Frontal cortex (tissue), 3 donors: ENCODE measurements at regions not wholly inside any gene's neighbourhood (a gene's known extent, or its start where the extent isn't known, plus 50 kb on each side); places are given as distances from the start of the nearest gene placed in this dataset.
"Not testable (repeated sequence)": the region's sequence is repeated elsewhere in the genome, so short reads cannot be mapped to it uniquely, and the experiment has no call there.

Source experiments
- DNase-seq, 2 donors: peaks; one replicate each; pipeline ENCODE4 v3.0.0; 2012; ENCODE audit warnings: low spot score in 2 of 2
- FAIRE-seq: peaks from 2 replicates; lab custom pipeline; 2012; peaks lifted over from hg19 to GRCh38; lab: Jason Lieb, UNC
- donor health status: control.
- donor health status: control.
- donor health status: control.

DNA sequence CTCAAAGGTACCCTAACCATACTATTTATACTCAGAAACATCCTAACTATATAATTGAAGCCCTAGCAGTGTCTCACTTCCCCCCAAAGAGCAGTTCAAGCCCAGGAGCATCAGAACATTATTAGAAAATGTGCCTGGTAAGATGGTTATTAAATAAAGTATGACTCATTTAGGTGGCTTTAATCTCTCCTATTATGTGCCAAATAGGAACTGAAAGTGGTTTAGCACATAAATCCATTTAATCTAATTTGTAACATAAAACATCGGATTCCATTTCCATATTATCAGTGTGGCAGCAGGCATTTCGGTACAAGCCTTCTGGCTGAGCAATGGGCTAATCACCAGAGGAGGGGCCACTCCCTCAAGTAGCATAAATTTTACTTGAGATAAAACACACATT lies 395.2 kb upstream of the TMTC1 start:
- FAIRE-seq (no peak), DNase-seq (no peak)

DNA sequence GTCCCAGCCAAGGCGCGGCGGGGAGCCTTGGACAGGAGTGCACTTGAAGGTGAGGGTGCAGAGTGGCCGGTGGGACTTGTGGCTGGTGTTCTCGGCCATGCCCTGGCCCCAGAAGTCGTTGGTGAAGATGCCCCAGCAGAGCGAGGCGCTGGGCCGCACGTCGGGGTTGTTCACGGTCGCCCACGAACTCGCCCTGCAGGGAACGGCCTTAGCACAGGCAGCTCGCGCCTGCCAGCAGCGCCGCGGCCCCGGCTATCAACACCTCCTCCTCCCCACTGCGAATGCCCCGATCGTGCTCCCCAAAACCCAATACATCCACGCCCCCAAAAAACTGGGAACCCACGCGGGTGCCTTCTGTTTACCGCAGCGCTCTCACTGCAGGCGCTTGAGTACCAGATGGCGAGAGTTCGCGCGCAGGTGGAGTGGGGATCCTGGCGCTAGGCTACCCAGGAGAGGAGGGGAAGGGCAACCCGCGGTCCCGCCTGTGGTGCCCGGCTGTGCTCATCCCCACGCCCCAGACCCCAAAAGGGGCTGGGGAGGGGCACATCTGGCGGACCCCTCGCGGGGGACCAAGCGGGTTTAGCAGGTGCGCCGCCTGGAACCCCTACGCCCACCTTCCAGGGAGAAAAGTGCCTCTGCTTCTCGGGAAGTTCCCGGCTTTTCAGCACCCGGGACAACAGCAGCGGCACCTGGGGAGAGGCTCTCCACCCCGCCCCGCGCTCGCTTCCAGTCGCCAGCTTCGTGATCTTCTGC lies 386.3 kb upstream of the TMTC1 start:
- no peak for FAIRE-seq

DNA sequence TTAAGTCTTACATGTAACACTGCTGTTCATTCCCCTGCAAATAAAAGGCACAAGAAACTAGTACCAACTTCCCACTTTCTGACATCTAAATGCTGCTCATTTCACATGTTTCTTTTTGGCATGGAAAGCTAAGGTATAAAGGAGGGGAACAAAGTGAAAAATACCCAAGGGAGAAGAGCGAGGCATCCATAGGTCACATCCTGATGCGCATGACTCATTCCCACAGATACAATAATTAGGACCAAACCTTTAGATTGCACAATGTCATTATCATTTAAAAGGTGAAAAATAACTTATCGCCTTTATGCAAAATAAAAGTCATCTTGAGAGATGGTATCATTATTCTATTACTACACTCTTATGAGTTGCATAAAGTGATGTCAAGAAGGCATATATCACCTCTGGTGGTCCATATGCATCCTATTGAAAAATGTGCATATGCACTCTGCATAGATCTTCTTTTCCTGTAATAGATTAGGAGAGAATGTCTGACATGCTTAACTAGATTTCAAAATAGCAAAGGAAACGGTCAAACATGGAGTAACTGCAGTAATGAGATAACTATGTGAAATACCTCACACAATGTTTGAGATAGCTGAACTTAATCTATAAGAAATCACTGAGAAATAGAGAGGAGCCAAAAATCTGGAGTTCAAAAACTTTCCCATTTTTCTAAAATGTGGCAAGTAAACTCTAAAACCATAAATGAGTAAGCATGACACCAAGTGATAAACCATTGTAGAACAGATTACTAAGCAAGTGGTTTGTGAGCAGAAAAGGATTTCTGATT lies 382.5 kb upstream of the TMTC1 start:
- FAIRE-seq (no peak), DNase-seq (no peak)

More for the DNA sequence above, 386.3 kb upstream of the TMTC1 start:
- no peak for DNase-seq

DNA sequence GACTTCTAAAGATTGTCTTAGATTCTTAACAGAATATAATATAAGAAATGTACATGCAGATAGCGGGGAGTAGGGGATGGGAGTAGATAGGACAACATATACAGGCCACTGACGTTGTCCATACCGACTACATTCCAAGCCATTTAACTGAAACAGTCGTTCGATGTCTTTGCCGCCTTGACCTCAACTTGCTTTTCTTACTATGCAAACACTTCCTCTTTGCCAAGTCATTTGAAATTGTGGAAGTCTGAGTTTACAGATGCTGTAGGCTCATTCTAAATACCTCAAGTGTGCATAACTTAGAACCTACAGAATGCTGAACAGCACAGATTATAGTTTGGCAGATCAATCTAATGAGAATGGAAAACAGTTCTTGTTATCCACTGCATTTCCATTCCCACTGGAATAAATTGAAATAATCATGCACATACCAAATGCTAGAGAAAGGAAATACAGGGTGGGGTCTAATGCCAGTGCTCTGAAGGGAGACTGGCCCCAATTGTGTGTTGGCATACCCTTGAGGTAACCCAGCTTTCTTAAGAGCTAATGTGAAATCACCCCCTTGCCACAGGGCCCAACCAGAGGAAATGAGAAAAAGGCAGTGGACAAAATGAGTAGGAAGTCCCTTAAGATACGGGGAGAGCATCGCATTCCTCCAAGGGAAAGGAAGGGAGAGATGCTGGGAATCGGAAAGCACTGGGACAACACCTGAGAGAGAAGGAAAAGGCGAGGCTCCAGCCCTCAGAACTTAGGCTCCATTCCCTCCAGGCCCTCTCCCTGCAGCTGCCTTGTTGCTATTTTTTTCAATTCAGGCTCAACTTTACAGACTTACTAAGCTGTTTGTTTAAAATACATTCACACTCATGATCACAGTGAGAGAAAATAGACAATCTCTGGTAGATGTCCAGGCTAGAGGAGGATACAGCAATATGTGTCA lies 380.9 kb upstream of the TMTC1 start:
- no peak for DNase-seq
- no peak for FAIRE-seq

DNA sequence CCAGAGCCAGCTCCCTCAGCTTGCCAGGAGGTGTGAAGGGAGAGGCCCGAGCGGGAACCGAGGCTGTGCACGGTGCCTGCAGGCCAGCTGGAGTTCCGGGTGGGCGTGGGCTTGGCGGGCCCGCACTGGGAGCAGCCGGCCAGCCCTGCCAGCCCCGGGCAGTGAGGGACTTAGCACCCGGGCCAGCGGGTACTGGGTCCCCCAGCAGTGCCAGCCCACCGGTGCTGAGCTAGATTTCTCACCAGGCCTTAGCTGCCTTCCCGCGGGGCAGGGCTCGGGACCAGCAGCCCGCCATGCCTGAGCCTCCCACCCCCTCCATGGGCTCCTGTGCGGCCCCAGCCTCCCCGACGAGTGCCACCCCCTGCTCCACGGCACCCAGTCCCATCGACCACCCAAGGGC lies 373.1 kb upstream of the TMTC1 start:
- not testable (repeated sequence) for FAIRE-seq, DNase-seq

DNA sequence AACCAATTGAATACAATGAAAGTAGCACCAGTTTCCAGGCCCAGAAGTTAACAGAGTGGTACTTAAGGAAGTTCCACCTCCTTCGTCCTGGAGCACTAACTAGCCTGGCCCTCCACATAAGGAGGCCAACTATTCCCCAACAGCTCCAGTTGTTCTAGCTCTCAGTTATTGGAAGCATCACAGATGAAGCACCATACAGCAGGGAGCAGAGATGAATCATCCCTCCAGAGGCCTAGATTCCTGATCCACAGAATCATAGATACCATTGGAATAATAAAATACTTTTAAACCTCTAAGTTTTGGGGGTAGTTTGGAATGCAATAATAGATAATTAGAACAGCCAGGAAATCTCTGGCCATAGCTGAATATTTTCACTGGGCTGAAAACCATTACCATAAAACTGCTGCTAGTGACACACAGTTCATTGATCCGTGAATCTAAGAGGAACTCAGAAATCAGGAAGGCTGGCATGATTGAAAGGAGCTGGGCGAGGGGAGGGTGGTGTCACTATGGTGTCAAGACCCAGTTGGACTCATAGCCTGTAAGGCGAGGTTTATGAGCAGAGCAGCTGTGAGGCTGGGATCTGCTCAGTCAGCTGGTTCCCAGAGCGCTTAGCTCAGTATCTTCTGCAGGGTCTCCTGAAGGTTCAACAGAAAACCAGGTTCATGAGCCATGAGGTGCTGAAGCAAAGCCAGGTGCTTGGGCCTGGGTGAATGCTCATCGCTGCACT lies 371.4 kb upstream of the TMTC1 start:
- FAIRE-seq (no peak), DNase-seq (no peak)

DNA sequence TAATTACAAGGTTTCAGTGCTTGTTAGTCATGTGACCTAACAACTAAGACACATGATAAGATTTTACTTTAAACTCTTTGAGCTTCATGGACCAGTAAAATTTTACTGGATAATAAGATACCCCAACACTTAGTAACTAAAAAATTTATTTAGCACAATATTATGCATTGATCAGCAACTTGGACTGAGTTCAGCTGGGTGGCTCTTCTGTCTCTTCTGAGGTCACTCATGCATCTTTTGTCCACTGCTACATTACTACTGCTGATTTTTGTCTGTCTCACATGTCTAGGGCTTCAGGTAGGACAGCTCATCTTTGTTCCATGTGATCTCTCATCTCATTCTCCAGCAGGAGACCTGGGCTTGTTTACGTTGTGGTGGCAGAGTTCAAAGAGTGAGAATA lies 370.2 kb upstream of the TMTC1 start:
- no peak for DNase-seq
- no peak for FAIRE-seq

DNA sequence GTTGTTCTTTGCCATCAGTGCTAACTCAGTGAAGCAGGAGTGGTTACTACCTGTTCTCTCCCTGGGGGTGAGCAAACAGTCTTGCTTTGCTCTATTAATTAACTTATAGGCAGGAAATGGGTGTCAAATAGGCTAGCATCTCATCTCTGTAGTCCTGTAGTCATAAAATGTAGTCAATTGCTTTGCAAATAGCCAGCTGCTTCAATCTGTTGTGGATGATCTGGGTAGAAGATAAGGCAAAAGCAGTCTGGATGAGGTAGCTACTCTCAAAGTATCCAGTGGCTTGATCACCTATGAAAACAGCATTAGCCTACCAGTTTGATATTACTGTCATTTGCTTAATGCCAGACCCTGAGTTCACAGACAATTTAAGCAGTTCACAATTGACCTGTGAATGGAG lies 369.0 kb upstream of the TMTC1 start:
- no peak for FAIRE-seq
- DNase-seq, result no peak

DNA sequence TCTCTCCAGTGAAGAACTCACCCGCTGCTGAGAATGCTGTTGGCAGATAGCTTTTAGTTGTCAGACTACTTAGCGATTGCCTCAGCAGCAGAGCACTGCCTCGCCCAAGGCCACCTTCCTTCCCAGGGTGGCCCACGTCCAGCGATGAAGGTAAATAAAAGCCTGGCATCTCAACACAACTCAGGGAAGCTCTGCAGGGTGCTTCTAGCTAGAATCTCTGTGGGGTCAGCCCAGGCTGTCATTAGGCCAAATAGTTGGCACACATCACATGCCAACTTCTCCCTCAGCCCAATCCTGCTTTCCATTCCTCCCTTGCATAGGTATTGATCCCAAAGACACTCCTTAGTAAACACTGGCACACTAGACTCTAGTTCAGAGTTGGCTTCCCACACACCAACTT lies 368.1 kb upstream of the TMTC1 start:
- FAIRE-seq, result no peak
- DNase-seq, result no peak

DNA sequence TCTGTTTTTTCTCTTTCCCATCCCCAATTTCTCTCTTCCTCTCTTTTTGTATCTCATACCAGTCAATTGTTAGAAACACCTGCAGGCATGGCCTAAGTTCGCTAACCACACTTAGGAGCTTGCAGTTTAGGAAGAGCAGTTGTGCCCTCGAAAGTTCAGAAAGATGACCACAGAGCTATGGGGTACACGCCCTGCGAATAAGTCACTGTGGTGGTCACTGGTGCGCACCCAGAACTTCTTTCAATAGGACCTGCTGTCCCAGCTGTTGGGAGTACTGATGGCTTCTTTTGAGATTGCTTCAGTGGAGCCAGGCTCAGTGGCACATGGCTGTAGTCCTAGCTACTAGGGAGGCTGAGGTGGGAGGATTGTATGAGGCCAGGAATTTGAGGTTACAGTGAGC lies 362.8 kb upstream of the TMTC1 start:
- DNase-seq (no peak), FAIRE-seq (no peak)

DNA sequence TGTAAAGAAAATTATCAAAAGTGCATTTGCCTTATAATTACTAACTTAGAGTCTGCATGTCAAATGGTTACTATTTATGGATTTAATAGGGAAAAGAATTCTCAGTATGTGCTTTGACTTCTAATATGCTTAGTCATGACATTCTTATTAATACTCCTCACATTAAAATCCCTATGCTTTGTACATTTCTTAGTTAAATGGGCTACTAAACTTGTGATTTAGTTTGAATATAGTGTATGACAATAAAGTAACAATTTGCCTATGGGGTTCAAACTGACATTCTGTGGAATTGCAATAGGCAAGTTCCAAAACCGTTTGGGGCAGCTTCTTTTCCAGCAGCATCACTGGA lies 361.9 kb upstream of the TMTC1 start:
- DNase-seq, result no peak

DNA sequence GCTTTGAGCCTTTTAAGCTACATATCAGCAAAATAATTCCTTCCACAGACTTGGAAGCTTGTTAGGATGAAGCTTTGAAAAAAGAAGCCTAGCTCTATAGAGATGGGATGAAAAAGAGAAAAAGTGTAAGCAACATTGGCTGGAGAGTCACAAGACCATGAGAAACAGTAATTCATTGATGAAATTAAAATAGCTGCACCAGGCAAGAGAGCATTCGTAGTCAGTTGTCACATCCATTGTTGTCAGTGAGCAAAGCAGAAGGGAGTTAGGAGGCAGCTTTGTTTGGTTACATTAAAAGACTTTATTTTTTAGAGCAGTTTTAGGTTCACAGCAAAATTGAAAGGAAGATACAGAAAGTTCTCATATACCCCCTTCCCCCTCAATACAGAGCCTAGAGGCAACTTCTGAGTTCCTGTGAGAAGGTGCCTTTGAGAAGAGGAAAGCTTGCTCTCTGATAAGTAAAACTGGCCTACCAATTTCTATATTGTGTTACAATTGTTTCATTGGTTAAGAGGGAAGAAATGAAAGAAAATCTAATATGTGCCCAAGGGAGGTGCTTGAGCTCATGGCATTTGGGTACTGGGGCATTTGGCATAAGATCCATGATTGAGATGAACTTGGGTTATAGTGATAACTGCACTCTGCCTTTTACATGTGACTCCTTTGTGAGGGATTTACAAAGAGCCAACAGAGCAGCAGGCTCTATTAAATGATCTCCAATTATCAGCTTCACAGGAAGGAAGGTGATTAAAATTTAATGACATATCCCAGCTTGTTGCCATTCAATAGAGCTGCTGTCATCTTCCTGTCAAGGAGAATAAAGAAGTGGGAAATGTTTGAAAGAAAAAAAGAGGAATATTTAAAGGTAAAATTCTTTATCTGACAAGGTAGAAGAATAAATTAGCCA lies 361.3 kb upstream of the TMTC1 start:
- FAIRE-seq (no peak), DNase-seq (no peak)

More for the DNA sequence above, 361.9 kb upstream of the TMTC1 start:
- FAIRE-seq, result no peak

DNA sequence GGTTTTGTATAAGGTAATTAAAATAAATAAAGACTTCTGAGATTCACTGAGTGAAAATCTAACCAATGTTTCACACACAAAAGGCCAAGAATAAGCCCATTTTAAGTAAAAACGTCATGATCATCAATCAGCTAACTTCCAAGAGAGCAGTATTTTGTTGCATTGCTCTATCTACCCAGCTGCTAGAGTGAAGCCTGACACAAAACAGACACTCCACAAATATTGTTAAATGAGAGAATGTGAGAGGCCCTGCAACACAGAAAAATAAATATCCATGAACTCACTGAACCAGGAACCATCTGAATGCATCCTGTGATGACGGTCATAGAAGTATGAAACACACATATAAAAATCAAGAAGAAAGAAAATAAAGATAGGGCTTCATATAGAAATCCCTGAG lies 358.6 kb upstream of the TMTC1 start:
- no peak for FAIRE-seq
- DNase-seq, result no peak

DNA sequence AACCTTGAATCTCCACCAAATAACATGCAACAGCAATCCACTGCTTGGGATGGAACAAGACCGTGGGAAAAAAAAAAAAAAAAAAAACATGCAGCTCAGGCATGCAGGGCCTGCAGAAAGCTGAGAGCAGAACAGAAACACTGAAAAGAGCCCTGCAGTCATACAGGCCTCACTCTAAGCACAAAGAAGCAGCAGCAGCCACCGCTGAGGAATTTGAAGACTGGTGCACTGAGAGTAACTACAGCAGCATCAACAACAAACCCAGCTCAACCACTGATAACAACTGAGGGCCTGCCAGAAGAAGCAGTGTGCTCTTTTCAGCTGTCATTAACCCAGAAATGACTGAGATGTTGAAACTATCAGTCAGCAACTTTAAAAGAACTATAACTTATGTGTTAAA lies 354.7 kb upstream of the TMTC1 start:
- DNase-seq (no peak), FAIRE-seq (no peak)

DNA sequence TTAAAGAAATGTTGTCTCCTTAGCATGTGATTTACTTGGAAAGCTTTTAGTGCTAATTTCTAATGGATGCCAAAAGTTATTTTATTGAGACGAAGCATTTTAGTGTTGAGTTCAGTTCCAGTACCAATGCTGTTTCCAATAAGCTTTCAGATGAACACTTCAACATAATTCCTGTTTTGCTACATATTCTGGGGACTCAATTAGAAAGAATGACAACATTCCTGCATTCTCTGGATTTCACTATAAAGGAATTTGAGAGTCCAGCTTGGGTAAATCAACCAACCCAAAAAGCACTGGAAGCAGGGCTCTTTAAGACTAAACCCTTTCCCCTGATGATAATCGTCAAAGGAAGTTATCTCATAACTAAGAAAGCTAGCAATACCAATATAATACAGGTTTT lies 353.0 kb upstream of the TMTC1 start:
- FAIRE-seq (no peak), DNase-seq (no peak)

DNA sequence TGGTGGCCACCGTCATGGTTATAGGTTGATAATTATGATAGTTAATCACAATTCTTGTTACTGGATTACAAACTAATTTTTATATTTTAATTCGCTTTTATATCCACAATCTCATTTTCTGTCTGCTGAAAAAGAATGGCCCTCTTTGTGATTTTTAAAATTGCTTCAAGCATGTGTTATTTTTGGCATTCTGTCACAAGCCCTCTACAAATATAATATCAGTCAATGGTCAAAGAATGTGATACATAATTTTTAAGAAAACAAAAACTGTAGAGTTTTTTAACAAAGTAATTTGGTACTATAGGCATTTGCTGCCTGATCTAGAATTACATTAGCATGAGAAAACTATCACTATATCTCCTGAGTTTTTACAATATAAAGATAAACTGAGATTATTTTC lies 352.0 kb upstream of the TMTC1 start:
- no peak for DNase-seq
- FAIRE-seq, result no peak

DNA sequence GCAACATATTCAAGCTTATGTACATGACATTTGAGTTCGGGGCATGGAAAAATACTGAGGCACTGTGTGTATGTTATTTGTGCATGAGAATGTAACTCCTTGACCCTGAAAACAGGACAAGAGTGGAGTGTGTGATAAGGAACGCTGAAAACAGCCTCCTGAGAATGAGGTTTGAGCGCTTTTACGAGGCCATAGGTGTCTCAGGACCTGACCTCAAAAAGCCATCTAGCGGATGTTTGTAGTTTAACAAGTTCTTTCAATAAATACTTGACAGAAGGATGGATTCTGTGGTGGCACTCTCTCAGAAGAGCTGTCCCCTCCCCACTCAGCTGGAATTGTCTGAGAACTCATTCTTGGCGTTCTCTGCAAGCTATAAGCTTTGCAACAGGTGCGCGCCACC lies 350.5 kb upstream of the TMTC1 start:
- no peak for FAIRE-seq
- DNase-seq, result no peak

DNA sequence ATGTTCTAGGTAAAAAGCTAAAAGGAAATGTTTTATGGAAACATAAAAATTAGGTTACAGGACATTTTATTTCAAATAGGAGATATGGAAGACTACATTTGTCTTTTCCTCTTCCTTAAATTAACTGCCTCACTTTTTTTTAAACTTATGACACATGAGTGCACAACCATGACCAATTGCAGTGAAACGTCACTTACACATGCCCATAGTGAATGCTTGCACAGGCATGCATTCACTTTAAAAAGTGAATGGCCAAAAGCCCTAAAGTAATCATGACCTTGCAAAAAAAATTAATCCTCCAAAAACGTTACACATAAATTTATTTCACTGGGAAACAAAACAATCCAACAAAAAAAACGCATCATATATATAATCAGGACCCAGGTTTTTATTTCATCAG lies 343.2 kb upstream of the TMTC1 start:
- no peak for FAIRE-seq
- no peak for DNase-seq

DNA sequence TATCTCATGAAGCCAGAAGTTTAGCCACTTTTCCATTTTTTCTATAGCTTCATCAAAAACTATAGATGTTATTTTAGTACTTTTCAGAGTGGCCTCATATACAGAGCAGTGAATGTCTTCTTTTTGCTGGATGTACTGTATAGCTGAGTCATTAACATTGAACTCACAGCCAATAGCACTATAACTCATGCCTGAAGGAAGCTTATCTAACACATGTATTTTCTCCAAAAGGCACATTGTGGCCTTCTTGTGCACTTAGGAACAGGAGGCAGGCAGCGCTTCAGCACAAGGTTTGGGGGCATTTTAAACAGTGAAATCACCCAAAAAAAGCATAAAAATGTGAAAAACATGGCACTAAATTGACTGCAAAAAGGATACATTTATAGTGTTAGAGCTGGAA lies 336.8 kb upstream of the TMTC1 start:
- DNase-seq (no peak), FAIRE-seq (no peak)
